Thymus (tissue), 11 donors: ENCODE measurements at regions not wholly inside any gene's neighbourhood (a gene's known extent, or its start where the extent isn't known, plus 50 kb on each side); places are given as distances from the start of the nearest gene placed in this dataset.

ENCODE experiments used
- DNase-seq, 9 donors: peaks; one replicate each; pipeline ENCODE4 v3.0.0-alpha.2; 2013; ENCODE audit warnings: low spot score in 9 of 9, low read depth in 6 of 9, missing footprints in 1 of 9
- H3K27ac ChIP-seq, 2 donors: one replicate each; pipeline ENCODE4 v1.5.1; 2013; ENCODE audit warnings: control low read depth in 1 of 2, low read depth in 1 of 2, low read length in 1 of 2, mild to moderate bottlenecking in 1 of 2, moderate library complexity in 1 of 2
- H3K27me3 ChIP-seq, 2 donors: one replicate each; pipeline ENCODE4 v1.5.1; 2013; ENCODE audit warnings: low read length in 1 of 2; ENCODE audit not compliant: control insufficient read depth in 2 of 2, insufficient read depth in 1 of 2
- H3K36me3 ChIP-seq, 2 donors: one replicate each; pipeline ENCODE4 v1.5.1; 2013; ENCODE audit warnings: low read length in 1 of 2, mild to moderate bottlenecking in 1 of 2, moderate library complexity in 1 of 2; ENCODE audit not compliant: control insufficient read depth in 2 of 2, insufficient read depth in 2 of 2
- H3K4me1 ChIP-seq, 2 donors: one replicate each; pipeline ENCODE4 v1.5.1; 2013; ENCODE audit warnings: low read length in 2 of 2; ENCODE audit not compliant: control insufficient read depth in 2 of 2, insufficient read depth in 2 of 2
- H3K4me3 ChIP-seq, 2 donors: one replicate each; pipeline ENCODE4 v1.5.1; 2013; ENCODE audit warnings: low read length in 2 of 2, control low read depth in 1 of 2, mild to moderate bottlenecking in 1 of 2
- H3K9me3 ChIP-seq, 2 donors: one replicate each; pipeline ENCODE4 v1.5.1; 2013; ENCODE audit warnings: low read length in 1 of 2, mild to moderate bottlenecking in 1 of 2; ENCODE audit not compliant: control insufficient read depth in 2 of 2, insufficient read depth in 1 of 2
- WGBS: extraction: QIAGEN DNeasy Blood & Tissue Kit; methylation state at CpG from one replicate; pipeline ENCODE4 v1.1.7; 2013; 5-methylcytosine and 5-hydroxymethylcytosine counted together
- donor health status: healthy.

- Histone ChIP-seq H3K4me1 (no peaks in the 10 kb centered on the region), H3K9me3 (no peaks in the 10 kb centered on the region), H3K4me3 (no peak overlapping the region), H3K27ac (no peak overlapping the region), H3K27me3 (no peaks in the 10 kb centered on the region), H3K36me3 (no peaks in the 10 kb centered on the region)
- WGBS: 84% methylated on average over 6 of the region's 6 CpGs
- no peak for DNase-seq
Observed at GRCh38 chr7:79507131-79507530, 53.7 kb upstream of the MAGI2 start.

- WGBS: 90% methylated on average over 2 of the region's 2 CpGs
- Histone ChIP-seq H3K4me3 (no peak overlapping the region), H3K36me3 (no peaks in the 10 kb centered on the region), H3K27ac (no peak overlapping the region), H3K27me3 (no peaks in the 10 kb centered on the region), H3K4me1 (no peaks in the 10 kb centered on the region), H3K9me3 (no peaks in the 10 kb centered on the region)
- DNase-seq: no peak
Observed at GRCh38 chr7:79506481-79506880, 53.0 kb upstream of the MAGI2 start.

GRCh38 chr7:79504607-79505389, 51.3 kb upstream of the MAGI2 start:
- no peak for DNase-seq
- no peaks in the 10 kb centered on the region for H3K27me3 ChIP-seq
- WGBS: 91% methylated on average over 9 of the region's 9 CpGs
- H3K4me1 ChIP-seq: no peaks in the 10 kb centered on the region
- H3K4me3 ChIP-seq: no peak overlapping the region
- no peak overlapping the region for H3K27ac ChIP-seq
- no peaks in the 10 kb centered on the region for H3K36me3 ChIP-seq
- H3K9me3 ChIP-seq: no peaks in the 10 kb centered on the region
